GM23338 (cell line): ENCODE measurements at regions not wholly inside any gene's neighbourhood (a gene's known extent, or its start where the extent isn't known, plus 50 kb on each side); places are given as distances from the start of the nearest gene placed in this dataset.

Experiments used
- ATAC-seq: fragments of 200-7000 bp; cut with Tn5 transposase; 3 replicates; pipeline ENCODE4 v1.9.1; 2020
- DNase-seq: peaks from one replicate; pipeline ENCODE4 v3.0.0-alpha.2; 2015; ENCODE audit warnings: low spot score
- H2AFZ ChIP-seq: fragments of 200-600 bp; sonication (generic); 2 replicates; pipeline ENCODE4 v1.8.0; 2016; ENCODE audit warnings: antibody characterized with exemption, mild to moderate bottlenecking, moderate library complexity
- H3F3A ChIP-seq: fragments of 200-600 bp; sonication (generic); replicated peaks from 2 replicates; pipeline ENCODE4 v1.8.0; 2017; ENCODE audit warnings: antibody characterized with exemption, mixed run types, low read depth
- H3K27ac ChIP-seq: fragments of 200-600 bp; sonication (generic); 2 replicates; pipeline ENCODE4 v1.6.1; 2016; ENCODE audit warnings: low read depth
- H3K27me3 ChIP-seq: fragments of 200-600 bp; sonication (generic); 2 replicates; pipeline ENCODE4 v1.8.0; 2016; ENCODE audit warnings: mild to moderate bottlenecking, mixed run types, moderate library complexity; ENCODE audit not compliant: insufficient read depth
- H3K36me3 ChIP-seq: fragments of 200-600 bp; sonication (generic); 2 replicates; pipeline ENCODE4 v1.8.0; 2016; ENCODE audit warnings: mild to moderate bottlenecking; ENCODE audit not compliant: insufficient read depth
- H3K4me1 ChIP-seq: fragments of 200-600 bp; sonication (generic); 2 replicates; pipeline ENCODE4 v1.8.0; 2016; ENCODE audit warnings: mild to moderate bottlenecking, moderate library complexity; ENCODE audit not compliant: insufficient read depth
- H3K4me2 ChIP-seq: fragments of 200-600 bp; sonication (generic); 2 replicates; pipeline ENCODE4 v1.7.1; 2017; ENCODE audit warnings: mixed run types
- H3K4me3 ChIP-seq: fragments of 200-600 bp; sonication (generic); 2 replicates; pipeline ENCODE4 v1.6.1; 2016; ENCODE audit warnings: mixed run types
- H3K79me2 ChIP-seq: fragments of 200-600 bp; sonication (generic); replicated peaks from 2 replicates; pipeline ENCODE4 v1.8.0; 2017; ENCODE audit warnings: mild to moderate bottlenecking; ENCODE audit not compliant: insufficient read depth
- H3K9me2 ChIP-seq: fragments of 200-600 bp; sonication (generic); 2 replicates; pipeline ENCODE4 v1.8.0; 2017; ENCODE audit not compliant: insufficient read depth
- H4K20me1 ChIP-seq: fragments of 200-600 bp; sonication (generic); replicated peaks from 2 replicates; pipeline ENCODE4 v1.8.0; 2017; ENCODE audit warnings: mild to moderate bottlenecking; ENCODE audit not compliant: insufficient read depth
- H3K27ac Mint-ChIP-seq: 2 replicates; pipeline ENCODE4 v1.8.0; 2020; ENCODE audit warnings: inconsistent platforms, mild to moderate bottlenecking, moderate library complexity, mixed read lengths
- H3K27me3 Mint-ChIP-seq: 3 replicates; pipeline ENCODE4 v1.8.0; 2022; ENCODE audit warnings: low read depth, mild to moderate bottlenecking, moderate library complexity, mixed read lengths, inconsistent platforms; ENCODE audit not compliant: insufficient read depth, poor library complexity
- H3K36me3 Mint-ChIP-seq: 3 replicates; pipeline ENCODE4 v1.8.0; 2021; ENCODE audit warnings: low read depth, mild to moderate bottlenecking, inconsistent platforms, moderate library complexity, mixed read lengths
- H3K4me1 Mint-ChIP-seq: 3 replicates; pipeline ENCODE4 v1.8.0; 2020; ENCODE audit warnings: mild to moderate bottlenecking, inconsistent platforms, mixed read lengths
- H3K4me3 Mint-ChIP-seq: 3 replicates; pipeline ENCODE4 v1.8.0; 2021; ENCODE audit warnings: moderate library complexity, mild to moderate bottlenecking, inconsistent platforms, mixed read lengths
- H3K9me3 Mint-ChIP-seq: 3 replicates; pipeline ENCODE4 v1.8.0; 2020; ENCODE audit warnings: moderate library complexity, mild to moderate bottlenecking, inconsistent platforms, mixed read lengths
- CREB1 ChIP-seq: fragments of 250-450 bp; sonication (Bioruptor Pico); IDR thresholded peaks from 2 replicates; pipeline ENCODE4 v1.5.0; 2020; ENCODE audit warnings: low read depth, mild to moderate bottlenecking, moderate library complexity
- EZH2 ChIP-seq: fragments of 200-600 bp; sonication (generic); IDR thresholded peaks from one replicate; pipeline ENCODE4 v1.8.0; 2017; ENCODE audit warnings: antibody characterized with exemption, mild to moderate bottlenecking, low read depth; ENCODE audit not compliant: unreplicated experiment
- EZH2phosphoT487 ChIP-seq: fragments of 200-600 bp; sonication (generic); IDR thresholded peaks from one replicate; pipeline ENCODE4 v1.8.1; 2018; ENCODE audit warnings: antibody characterized with exemption; ENCODE audit not compliant: unreplicated experiment
- JUNB ChIP-seq: IDR thresholded peaks from one replicate; pipeline ENCODE4 v1.6.1; 2016; ENCODE audit warnings: antibody characterized with exemption; ENCODE audit not compliant: unreplicated experiment
- NANOG ChIP-seq: IDR thresholded peaks from 2 replicates; pipeline ENCODE4 v1.6.1; 2016; ENCODE audit warnings: antibody characterized with exemption, borderline replicate concordance
- ZNF114 ChIP-seq: fragments of 250-450 bp; sonication (Bioruptor Pico); IDR thresholded peaks from 2 replicates; pipeline ENCODE4 v1.5.0; 2020; ENCODE audit warnings: mild to moderate bottlenecking, moderate library complexity
- TF ChIP-seq, protein P1 (sequence below): IDR thresholded peaks from 2 replicates; pipeline ENCODE4 v1.6.1; 2016; ENCODE audit warnings: antibody characterized with exemption
- TF ChIP-seq, protein P2 (sequence below): fragments of 250-450 bp; sonication (Bioruptor Pico); IDR thresholded peaks from 2 replicates; pipeline ENCODE4 v1.5.0; 2020; ENCODE audit warnings: mild to moderate bottlenecking, moderate library complexity

GRCh38 chr11:104323841-104324240, 159.9 kb upstream of the PDGFD start:
- DNase-seq (no peak), ATAC-seq (no peak)
- peaks cover 11% of the 10 kb centered on the region; the same call in 1 of the 2 replicates for H3K9me2 ChIP-seq
- H2AFZ ChIP-seq, result no peak overlapping the region
- no peak for TF ChIP-seq EZH2
- TF ChIP-seq CREB1 (CRISPR knock-in tag), result no peak
- TF ChIP-seq NANOG, result no peak
- TF ChIP-seq ZNF114 (CRISPR knock-in tag), result no peak
- no peak for TF ChIP-seq EZH2phosphoT487
- TF ChIP-seq, protein P1, sequence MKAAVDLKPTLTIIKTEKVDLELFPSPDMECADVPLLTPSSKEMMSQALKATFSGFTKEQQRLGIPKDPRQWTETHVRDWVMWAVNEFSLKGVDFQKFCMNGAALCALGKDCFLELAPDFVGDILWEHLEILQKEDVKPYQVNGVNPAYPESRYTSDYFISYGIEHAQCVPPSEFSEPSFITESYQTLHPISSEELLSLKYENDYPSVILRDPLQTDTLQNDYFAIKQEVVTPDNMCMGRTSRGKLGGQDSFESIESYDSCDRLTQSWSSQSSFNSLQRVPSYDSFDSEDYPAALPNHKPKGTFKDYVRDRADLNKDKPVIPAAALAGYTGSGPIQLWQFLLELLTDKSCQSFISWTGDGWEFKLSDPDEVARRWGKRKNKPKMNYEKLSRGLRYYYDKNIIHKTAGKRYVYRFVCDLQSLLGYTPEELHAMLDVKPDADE, result no peak
- TF ChIP-seq, protein P2, sequence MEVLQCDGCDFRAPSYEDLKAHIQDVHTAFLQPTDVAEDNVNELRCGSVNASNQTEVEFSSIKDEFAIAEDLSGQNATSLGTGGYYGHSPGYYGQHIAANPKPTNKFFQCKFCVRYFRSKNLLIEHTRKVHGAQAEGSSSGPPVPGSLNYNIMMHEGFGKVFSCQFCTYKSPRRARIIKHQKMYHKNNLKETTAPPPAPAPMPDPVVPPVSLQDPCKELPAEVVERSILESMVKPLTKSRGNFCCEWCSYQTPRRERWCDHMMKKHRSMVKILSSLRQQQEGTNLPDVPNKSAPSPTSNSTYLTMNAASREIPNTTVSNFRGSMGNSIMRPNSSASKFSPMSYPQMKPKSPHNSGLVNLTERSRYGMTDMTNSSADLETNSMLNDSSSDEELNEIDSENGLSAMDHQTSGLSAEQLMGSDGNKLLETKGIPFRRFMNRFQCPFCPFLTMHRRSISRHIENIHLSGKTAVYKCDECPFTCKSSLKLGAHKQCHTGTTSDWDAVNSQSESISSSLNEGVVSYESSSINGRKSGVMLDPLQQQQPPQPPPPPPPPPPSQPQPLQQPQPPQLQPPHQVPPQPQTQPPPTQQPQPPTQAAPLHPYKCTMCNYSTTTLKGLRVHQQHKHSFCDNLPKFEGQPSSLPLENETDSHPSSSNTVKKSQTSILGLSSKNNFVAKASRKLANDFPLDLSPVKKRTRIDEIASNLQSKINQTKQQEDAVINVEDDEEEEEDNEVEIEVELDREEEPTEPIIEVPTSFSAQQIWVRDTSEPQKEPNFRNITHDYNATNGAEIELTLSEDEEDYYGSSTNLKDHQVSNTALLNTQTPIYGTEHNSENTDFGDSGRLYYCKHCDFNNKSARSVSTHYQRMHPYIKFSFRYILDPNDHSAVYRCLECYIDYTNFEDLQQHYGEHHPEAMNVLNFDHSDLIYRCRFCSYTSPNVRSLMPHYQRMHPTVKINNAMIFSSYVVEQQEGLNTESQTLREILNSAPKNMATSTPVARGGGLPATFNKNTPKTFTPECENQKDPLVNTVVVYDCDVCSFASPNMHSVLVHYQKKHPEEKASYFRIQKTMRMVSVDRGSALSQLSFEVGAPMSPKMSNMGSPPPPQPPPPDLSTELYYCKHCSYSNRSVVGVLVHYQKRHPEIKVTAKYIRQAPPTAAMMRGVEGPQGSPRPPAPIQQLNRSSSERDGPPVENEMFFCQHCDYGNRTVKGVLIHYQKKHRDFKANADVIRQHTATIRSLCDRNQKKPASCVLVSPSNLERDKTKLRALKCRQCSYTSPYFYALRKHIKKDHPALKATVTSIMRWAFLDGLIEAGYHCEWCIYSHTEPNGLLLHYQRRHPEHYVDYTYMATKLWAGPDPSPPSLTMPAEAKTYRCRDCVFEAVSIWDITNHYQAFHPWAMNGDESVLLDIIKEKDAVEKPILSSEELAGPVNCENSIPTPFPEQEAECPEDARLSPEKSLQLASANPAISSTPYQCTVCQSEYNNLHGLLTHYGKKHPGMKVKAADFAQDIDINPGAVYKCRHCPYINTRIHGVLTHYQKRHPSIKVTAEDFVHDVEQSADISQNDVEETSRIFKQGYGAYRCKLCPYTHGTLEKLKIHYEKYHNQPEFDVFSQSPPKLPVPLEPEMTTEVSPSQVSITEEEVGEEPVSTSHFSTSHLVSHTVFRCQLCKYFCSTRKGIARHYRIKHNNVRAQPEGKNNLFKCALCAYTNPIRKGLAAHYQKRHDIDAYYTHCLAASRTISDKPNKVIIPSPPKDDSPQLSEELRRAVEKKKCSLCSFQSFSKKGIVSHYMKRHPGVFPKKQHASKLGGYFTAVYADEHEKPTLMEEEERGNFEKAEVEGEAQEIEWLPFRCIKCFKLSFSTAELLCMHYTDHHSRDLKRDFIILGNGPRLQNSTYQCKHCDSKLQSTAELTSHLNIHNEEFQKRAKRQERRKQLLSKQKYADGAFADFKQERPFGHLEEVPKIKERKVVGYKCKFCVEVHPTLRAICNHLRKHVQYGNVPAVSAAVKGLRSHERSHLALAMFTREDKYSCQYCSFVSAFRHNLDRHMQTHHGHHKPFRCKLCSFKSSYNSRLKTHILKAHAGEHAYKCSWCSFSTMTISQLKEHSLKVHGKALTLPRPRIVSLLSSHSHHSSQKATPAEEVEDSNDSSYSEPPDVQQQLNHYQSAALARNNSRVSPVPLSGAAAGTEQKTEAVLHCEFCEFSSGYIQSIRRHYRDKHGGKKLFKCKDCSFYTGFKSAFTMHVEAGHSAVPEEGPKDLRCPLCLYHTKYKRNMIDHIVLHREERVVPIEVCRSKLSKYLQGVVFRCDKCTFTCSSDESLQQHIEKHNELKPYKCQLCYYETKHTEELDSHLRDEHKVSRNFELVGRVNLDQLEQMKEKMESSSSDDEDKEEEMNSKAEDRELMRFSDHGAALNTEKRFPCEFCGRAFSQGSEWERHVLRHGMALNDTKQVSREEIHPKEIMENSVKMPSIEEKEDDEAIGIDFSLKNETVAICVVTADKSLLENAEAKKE (CRISPR knock-in tag), result no peak
- no peak for TF ChIP-seq JUNB
- H3K27ac Mint-ChIP-seq, result no peak overlapping the region
- no peaks in the 10 kb centered on the region; the same call in 2 of the 3 replicates for H3K9me3 Mint-ChIP-seq
- no peak overlapping the region for H3K4me3 ChIP-seq
- no peaks in the 10 kb centered on the region for H3K27me3 ChIP-seq
- no peak overlapping the region for H3K27ac ChIP-seq
- no peaks in the 10 kb centered on the region for H3K27me3 Mint-ChIP-seq
- H3K4me3 Mint-ChIP-seq, result no peak overlapping the region
- H3K4me2 ChIP-seq, result no peak overlapping the region
- H3K36me3 Mint-ChIP-seq, result no peaks in the 10 kb centered on the region
- no peaks in the 10 kb centered on the region for H4K20me1 ChIP-seq
- no peaks in the 10 kb centered on the region for H3K4me1 Mint-ChIP-seq
- no peaks in the 10 kb centered on the region for H3K4me1 ChIP-seq
- no peaks in the 10 kb centered on the region for H3F3A ChIP-seq
- H3K36me3 ChIP-seq, result peaks cover 5% of the 10 kb centered on the region; the same call in 1 of the 2 replicates
- no peaks in the 10 kb centered on the region for H3K79me2 ChIP-seq
